Vagina (tissue), 2 donors: ENCODE measurements at regions not wholly inside any gene's neighbourhood (a gene's known extent, or its start where the extent isn't known, plus 50 kb on each side); places are given as distances from the start of the nearest gene placed in this dataset.

Experiments
- CTCF ChIP-seq, 3 experiments: fragments of 450-650 bp in 2 of 3; fragments of 200-600 bp in 1 of 3; sonication (generic) in 1 of 3; IDR thresholded peaks; one replicate each; pipeline ENCODE4 v1.5.1; 2017 to 2019; ENCODE audit warnings: antibody characterized with exemption in 3 of 3, mild to moderate bottlenecking in 2 of 3, moderate library complexity in 2 of 3
- POLR2A ChIP-seq, 2 donors: fragments of 450-650 bp; IDR thresholded peaks; one replicate each; pipeline ENCODE4 v1.6.1; 2017; ENCODE audit warnings: antibody characterized with exemption in 2 of 2, mild to moderate bottlenecking in 2 of 2, moderate library complexity in 2 of 2
- POLR2AphosphoS5 ChIP-seq, 2 donors: sonication (generic); formaldehyde crosslinking; IDR thresholded peaks; one replicate each; pipeline ENCODE4 v1.9.0; 2017; ENCODE audit warnings: antibody characterized with exemption in 2 of 2, mild to moderate bottlenecking in 2 of 2, low read depth in 1 of 2; ENCODE audit not compliant: insufficient read depth in 1 of 2

DNA sequence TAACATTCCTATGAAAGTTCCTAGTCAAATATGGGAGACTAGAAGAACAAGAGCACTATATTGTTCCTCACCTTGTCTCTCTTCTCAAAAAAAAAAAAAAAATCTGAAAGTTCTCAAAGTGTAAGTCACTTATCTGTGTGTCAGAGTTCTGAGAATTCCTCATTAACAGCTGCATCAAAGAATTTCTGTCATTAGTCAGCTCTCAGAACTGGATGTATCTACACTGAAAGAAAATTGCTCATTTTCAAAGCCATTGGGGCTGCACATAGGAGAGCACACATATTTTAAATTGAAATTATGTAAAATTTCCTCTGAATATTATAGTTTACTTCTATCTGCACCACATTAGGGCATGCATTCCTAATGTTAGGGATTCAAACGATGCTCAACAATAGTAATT lies 99.5 kb upstream of the FTMT start:
- no peak for TF ChIP-seq CTCF (IDR thresholded peaks at IDR 0.05)
- TF ChIP-seq POLR2A (IDR thresholded peaks at IDR 0.05) = no peak
- TF ChIP-seq POLR2AphosphoS5 (IDR thresholded peaks at IDR 0.05; ENCODE audit: insufficient read depth in 1 of 2, low read depth in 1 of 2) = no peak
